HG02870 (cell line): ENCODE measurements at regions not wholly inside any gene's neighbourhood (a gene's known extent, or its start where the extent isn't known, plus 50 kb on each side); places are given as distances from the start of the nearest gene placed in this dataset.

Experiments used
- ATAC-seq: cut with Tn5 transposase; IDR thresholded peaks from one replicate; pipeline ENCODE4 v1.9.1; 2021; ENCODE audit warnings: mild to moderate bottlenecking, moderate library complexity; ENCODE audit not compliant: unreplicated experiment

GRCh38 chr2:118222273-118222594 lies 134.0 kb downstream of the INSIG2 start:
- no peak for ATAC-seq

GRCh38 chr2:118221536-118222272 lies 133.4 kb downstream of the INSIG2 start:
- ATAC-seq: peak; percentile 45

GRCh38 chr2:118219611-118220010 lies 131.3 kb downstream of the INSIG2 start:
- ATAC-seq: no peak

- ATAC-seq: no peak
Measured at GRCh38 chr2:118216224-118216623, 128.0 kb downstream of the INSIG2 start.

- no peak for ATAC-seq
Measured at GRCh38 chr2:118209727-118210126, 121.5 kb downstream of the INSIG2 start.

GRCh38 chr2:118207889-118208288 lies 119.6 kb downstream of the INSIG2 start:
- ATAC-seq: no peak

- ATAC-seq: peak; percentile 83
Measured at GRCh38 chr2:118202707-118203303, 114.5 kb downstream of the INSIG2 start.

GRCh38 chr2:118198268-118198667 lies 110.0 kb downstream of the INSIG2 start:
- no peak for ATAC-seq

GRCh38 chr2:118197011-118197675 lies 108.9 kb downstream of the INSIG2 start:
- ATAC-seq: peak; percentile 66

- no peak for ATAC-seq
Measured at GRCh38 chr2:118190474-118190873, 102.2 kb downstream of the INSIG2 start.

- no peak for ATAC-seq
Measured at GRCh38 chr2:118186858-118187254, 98.6 kb downstream of the INSIG2 start.

GRCh38 chr2:118186110-118186857 lies 98.0 kb downstream of the INSIG2 start:
- ATAC-seq: peak; percentile 88

GRCh38 chr2:118185210-118186109 lies 97.2 kb downstream of the INSIG2 start:
- ATAC-seq: peak; percentile 74

GRCh38 chr2:118183381-118183780 lies 95.1 kb downstream of the INSIG2 start:
- no peak for ATAC-seq

- no peak for ATAC-seq
Measured at GRCh38 chr2:118179445-118179844, 91.2 kb downstream of the INSIG2 start.

GRCh38 chr2:118177884-118178283 lies 89.6 kb downstream of the INSIG2 start:
- ATAC-seq: no peak

- ATAC-seq: no peak
Measured at GRCh38 chr2:118177318-118177717, 89.0 kb downstream of the INSIG2 start.

- no peak for ATAC-seq
Measured at GRCh38 chr2:118176601-118177000, 88.3 kb downstream of the INSIG2 start.

GRCh38 chr2:118171546-118171945 lies 83.3 kb downstream of the INSIG2 start:
- no peak for ATAC-seq

- ATAC-seq: peak; percentile 61
Measured at GRCh38 chr2:118169359-118170005, 81.2 kb downstream of the INSIG2 start.
